ENCODE measurements at regions not wholly inside any gene's neighbourhood (a gene's known extent, or its start where the extent isn't known, plus 50 kb on each side); places are given as distances from the start of the nearest gene placed in this dataset.

DNA sequence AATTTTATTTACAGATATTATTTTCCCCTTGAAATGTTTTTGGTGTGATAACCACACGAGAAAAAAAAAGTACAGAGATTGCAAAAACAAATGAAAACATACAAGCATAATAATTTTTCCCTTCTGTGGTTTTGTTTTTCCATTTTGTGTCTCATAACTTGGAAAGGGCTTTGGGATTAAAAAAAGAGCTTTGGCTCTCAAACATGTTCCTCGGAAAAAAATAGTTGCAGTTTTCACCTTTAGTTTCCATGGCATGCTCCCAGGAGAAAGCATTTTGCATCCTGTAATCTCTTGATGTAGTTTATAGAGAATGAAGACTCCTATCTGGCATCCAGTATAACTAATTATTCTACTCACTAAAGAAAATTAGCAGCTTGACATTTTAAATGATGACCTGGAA lies 362.1 kb upstream of the PDGFD start:
- TF ChIP-seq, protein P1, sequence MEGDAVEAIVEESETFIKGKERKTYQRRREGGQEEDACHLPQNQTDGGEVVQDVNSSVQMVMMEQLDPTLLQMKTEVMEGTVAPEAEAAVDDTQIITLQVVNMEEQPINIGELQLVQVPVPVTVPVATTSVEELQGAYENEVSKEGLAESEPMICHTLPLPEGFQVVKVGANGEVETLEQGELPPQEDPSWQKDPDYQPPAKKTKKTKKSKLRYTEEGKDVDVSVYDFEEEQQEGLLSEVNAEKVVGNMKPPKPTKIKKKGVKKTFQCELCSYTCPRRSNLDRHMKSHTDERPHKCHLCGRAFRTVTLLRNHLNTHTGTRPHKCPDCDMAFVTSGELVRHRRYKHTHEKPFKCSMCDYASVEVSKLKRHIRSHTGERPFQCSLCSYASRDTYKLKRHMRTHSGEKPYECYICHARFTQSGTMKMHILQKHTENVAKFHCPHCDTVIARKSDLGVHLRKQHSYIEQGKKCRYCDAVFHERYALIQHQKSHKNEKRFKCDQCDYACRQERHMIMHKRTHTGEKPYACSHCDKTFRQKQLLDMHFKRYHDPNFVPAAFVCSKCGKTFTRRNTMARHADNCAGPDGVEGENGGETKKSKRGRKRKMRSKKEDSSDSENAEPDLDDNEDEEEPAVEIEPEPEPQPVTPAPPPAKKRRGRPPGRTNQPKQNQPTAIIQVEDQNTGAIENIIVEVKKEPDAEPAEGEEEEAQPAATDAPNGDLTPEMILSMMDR (IDR thresholded peaks at IDR 0.05) = no peak
- TF ChIP-seq POLR2AphosphoS5 (IDR thresholded peaks at IDR 0.05) = no peak

All from upper lobe of left lung (tissue), 4 donors.